DOHH2 (cell line): ENCODE measurements at regions not wholly inside any gene's neighbourhood (a gene's known extent, or its start where the extent isn't known, plus 50 kb on each side); places are given as distances from the start of the nearest gene placed in this dataset.

ENCODE experiments used
- EZH2phosphoT487 ChIP-seq: fragments of 200-600 bp; sonication (generic); IDR thresholded peaks from 2 replicates; pipeline ENCODE4 v1.6.1; 2017; ENCODE audit warnings: borderline replicate concordance, mild to moderate bottlenecking, antibody characterized with exemption, low read length, moderate library complexity, mixed read lengths
- TF ChIP-seq, protein P1 (sequence below): fragments of 200-600 bp; sonication (generic); IDR thresholded peaks from one replicate; pipeline ENCODE4 v1.5.1; 2014; ENCODE audit warnings: antibody characterized with exemption, mild to moderate bottlenecking, low read depth, low read length; ENCODE audit not compliant: poor library complexity, severe bottlenecking

DNA sequence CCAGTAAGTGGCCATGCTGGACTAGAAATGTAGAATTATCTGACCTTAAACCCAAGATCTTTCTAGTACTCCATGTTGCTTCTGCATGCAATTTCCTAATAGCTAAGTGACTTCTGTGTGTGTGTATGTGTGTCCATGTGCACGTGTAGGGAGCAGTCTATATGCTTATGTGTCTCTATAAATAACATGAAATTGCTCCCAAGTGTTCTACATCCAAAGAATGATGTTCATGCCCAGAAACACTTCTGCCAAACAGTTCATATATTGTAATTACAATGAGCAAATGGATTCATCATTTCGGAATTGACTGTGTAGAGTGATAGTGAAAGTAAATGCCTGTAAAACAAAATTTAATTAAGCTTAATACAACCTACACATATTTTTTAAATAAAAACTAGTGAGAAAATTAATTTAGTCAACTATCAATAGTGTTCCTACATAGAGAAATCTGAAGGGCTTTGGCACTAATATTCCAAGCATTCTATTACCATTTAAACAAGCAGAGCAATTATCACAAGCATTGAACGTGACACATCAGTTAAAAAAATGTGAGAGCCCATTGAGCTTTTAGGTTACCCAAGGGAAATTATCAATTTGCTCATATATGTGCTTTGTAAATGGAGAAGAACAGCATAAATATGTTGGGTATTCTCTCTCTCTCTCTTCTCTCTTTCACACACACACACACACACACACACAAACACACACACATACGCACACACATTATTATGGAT is 1067.4 kb downstream of the CNTNAP5 start:
- TF ChIP-seq, protein P1, sequence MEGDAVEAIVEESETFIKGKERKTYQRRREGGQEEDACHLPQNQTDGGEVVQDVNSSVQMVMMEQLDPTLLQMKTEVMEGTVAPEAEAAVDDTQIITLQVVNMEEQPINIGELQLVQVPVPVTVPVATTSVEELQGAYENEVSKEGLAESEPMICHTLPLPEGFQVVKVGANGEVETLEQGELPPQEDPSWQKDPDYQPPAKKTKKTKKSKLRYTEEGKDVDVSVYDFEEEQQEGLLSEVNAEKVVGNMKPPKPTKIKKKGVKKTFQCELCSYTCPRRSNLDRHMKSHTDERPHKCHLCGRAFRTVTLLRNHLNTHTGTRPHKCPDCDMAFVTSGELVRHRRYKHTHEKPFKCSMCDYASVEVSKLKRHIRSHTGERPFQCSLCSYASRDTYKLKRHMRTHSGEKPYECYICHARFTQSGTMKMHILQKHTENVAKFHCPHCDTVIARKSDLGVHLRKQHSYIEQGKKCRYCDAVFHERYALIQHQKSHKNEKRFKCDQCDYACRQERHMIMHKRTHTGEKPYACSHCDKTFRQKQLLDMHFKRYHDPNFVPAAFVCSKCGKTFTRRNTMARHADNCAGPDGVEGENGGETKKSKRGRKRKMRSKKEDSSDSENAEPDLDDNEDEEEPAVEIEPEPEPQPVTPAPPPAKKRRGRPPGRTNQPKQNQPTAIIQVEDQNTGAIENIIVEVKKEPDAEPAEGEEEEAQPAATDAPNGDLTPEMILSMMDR, result no peak
- no peak for TF ChIP-seq EZH2phosphoT487
